Activated naive CD8-positive, alpha-beta T cell (primary cell): ENCODE measurements at regions not wholly inside any gene's neighbourhood (a gene's known extent, or its start where the extent isn't known, plus 50 kb on each side); places are given as distances from the start of the nearest gene placed in this dataset.
A peak's percentile ranks its signal among the peaks of the same experiment; 100 is the strongest.
"Not testable (repeated sequence)": the region's sequence is repeated elsewhere in the genome, so short reads cannot be mapped to it uniquely, and the experiment has no call there.

Experiments
- H3K27ac Mint-ChIP-seq: one replicate; pipeline ENCODE4 v1.8.0; 2021; ENCODE audit warnings: mixed read lengths
- H3K27me3 Mint-ChIP-seq: one replicate; pipeline ENCODE4 v1.8.0; 2021; ENCODE audit warnings: mixed read lengths
- H3K36me3 Mint-ChIP-seq: one replicate; pipeline ENCODE4 v1.8.0; 2021; ENCODE audit warnings: mixed read lengths
- H3K4me1 Mint-ChIP-seq: one replicate; pipeline ENCODE4 v1.8.0; 2021; ENCODE audit warnings: low read depth, mixed read lengths
- H3K4me3 Mint-ChIP-seq: one replicate; pipeline ENCODE4 v1.8.0; 2021; ENCODE audit warnings: mild to moderate bottlenecking, mixed read lengths
- H3K9me3 Mint-ChIP-seq: one replicate; pipeline ENCODE4 v1.8.0; 2021; ENCODE audit warnings: low read depth, mixed read lengths

DNA sequence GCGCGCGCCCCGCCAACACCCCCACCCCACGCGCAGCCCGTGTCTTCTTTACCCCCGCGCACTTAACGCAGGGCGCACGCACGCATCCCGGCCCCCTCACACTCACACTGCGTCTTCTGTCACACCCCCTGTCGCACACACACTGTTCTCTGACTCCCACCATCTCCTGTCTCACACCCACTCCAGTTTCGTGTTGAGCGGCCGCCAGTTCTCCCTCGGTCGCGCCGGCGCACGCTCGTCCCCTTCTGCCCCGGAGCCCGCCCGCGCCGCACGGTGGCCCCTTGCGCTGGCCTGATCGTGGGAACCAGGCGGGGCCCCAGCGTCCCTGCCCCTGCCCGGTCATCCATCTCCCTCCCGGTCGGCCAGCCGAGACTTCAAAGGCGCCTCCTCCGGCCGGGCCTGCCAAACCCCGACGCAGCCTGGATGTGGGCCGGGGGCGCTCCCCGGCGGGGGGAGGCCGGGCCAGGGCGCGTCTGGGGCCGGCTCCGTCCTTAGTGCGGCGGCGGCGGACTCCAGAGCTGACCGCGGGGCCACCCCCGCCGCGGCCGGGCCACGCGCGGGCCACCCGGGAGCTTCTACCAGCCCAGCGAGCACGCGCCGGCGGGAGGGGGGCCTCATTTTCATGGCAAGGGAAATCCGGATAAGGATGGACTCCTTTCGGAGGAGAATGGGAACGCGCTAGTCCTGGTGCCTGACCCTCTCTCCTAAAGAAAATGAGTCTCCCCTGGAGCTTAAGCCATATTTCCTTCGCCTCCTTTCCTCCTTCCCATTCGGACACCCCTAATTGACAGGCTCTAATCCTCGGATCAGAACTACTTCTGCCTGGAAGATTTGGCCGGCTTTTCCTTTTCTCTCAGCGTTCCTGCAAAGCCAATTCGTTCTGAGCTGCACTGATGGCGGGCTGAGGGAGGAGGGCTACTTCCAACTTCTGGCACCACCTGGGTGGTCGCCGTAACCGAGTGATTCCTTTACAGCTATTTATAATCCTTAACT lies 82.0 kb upstream of the HMGA2 start:
- no peak overlapping the region for H3K27ac Mint-ChIP-seq
- H3K4me1 Mint-ChIP-seq, result peaks cover 18% of the 10 kb centered on the region
- H3K27me3 Mint-ChIP-seq, result peaks cover 20% of the 10 kb centered on the region
- no peaks in the 10 kb centered on the region for H3K9me3 Mint-ChIP-seq
- peak overlapping the region; percentile 81 for H3K4me3 Mint-ChIP-seq
- H3K36me3 Mint-ChIP-seq, result no peaks in the 10 kb centered on the region

DNA sequence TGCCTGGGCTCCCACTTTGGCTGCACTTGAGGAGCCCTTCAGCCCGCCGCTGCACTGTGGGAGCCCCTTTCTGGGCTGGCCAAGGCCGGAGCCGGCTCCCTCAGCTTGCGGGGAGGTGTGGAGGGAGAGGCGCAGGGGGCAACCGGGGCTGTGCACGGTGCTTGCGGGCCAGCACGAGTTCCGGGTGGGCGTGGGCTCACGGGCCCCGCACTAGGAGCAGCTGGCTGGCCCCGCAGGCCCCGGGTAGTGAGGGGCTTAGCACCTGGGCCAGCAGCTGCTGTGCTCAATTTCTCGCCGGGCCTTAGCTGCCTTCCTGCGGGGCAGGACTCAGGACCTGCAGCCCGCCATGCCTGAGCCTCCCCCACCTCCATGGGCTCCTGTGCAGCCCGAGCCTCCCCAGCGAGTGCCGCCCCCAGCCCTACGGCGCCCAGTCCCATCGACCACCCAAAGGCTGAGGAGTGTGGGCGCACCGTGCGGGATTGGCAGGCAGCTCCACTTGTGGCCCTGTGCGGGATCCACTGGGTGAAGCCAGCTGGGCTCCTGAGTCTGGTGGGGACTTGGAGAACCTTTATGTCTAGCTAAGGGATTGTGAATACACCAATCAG lies 79.9 kb upstream of the HMGA2 start:
- not testable (repeated sequence) for H3K27ac Mint-ChIP-seq, H3K36me3 Mint-ChIP-seq, H3K9me3 Mint-ChIP-seq, H3K4me3 Mint-ChIP-seq
- H3K27me3 Mint-ChIP-seq, result peaks cover 21% of the 10 kb centered on the region
- H3K4me1 Mint-ChIP-seq, result peaks cover 18% of the 10 kb centered on the region

DNA sequence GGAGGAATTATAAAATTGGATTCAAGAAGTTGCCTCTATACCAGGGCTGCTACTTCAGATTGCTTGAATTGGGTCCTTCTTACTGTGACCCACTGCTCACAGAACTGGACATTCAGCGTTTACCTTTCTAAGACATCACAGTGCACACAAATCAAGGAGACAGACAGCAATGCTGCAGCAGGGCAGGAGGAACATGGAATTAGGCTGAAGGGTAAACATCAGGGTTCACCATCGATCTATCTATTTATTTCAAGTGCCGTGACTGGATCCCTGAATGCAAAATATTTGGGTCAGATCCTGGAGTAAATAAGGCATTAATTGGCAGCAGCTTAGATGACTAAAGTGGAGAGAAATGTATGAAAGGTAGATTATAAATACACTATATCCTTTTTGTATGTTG lies 76.9 kb upstream of the HMGA2 start:
- Mint-ChIP-seq H3K36me3 (no peaks in the 10 kb centered on the region), H3K27me3 (peaks cover 26% of the 10 kb centered on the region), H3K4me1 (peaks cover 6% of the 10 kb centered on the region), H3K4me3 (no peak overlapping the region), H3K9me3 (no peaks in the 10 kb centered on the region), H3K27ac (no peak overlapping the region)

DNA sequence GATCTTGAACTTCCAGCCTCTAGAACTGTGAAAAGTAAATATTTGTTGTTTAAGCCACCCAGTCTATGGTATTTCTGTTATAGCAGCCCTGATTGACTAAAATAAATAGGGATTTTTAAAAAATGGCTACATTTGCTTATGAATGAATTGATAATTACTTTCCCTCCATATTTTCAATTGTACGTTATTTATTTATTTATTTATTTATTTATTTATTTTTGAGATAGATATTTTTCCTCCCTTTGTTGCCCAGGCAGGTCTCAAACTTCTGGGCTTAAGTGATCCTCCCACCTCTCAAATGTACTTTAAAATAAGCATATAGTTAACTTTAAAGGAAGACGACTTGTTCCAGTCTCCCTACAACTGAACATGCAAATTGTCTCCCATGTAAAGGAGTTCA lies 76.0 kb upstream of the HMGA2 start:
- no peak overlapping the region for H3K4me3 Mint-ChIP-seq
- no peaks in the 10 kb centered on the region for H3K9me3 Mint-ChIP-seq
- H3K4me1 Mint-ChIP-seq, result no peaks in the 10 kb centered on the region
- peaks cover 20% of the 10 kb centered on the region for H3K27me3 Mint-ChIP-seq
- no peak overlapping the region for H3K27ac Mint-ChIP-seq
- no peaks in the 10 kb centered on the region for H3K36me3 Mint-ChIP-seq

DNA sequence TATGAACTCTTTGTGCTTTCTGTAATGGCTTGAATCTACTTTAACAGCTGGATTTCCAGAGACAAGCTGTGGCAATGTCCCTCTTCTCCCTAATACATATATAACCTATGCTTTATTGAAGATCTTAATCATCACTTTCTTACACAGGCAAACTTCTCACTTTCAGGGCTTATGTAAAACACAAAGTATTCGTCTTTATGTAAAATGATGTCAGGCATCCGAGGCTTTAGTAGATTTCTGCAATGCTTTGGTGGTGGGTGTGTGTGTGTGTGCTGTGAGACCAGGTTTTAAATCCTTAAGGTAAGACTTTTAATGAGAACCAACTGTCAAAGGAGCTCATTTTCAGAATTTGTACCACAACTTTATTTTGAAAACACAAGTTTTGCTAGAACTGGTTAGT lies 70.0 kb upstream of the HMGA2 start:
- Mint-ChIP-seq H3K4me1 (no peaks in the 10 kb centered on the region), H3K27me3 (peaks cover 11% of the 10 kb centered on the region), H3K9me3 (no peaks in the 10 kb centered on the region), H3K27ac (no peak overlapping the region), H3K36me3 (no peaks in the 10 kb centered on the region), H3K4me3 (no peak overlapping the region)

DNA sequence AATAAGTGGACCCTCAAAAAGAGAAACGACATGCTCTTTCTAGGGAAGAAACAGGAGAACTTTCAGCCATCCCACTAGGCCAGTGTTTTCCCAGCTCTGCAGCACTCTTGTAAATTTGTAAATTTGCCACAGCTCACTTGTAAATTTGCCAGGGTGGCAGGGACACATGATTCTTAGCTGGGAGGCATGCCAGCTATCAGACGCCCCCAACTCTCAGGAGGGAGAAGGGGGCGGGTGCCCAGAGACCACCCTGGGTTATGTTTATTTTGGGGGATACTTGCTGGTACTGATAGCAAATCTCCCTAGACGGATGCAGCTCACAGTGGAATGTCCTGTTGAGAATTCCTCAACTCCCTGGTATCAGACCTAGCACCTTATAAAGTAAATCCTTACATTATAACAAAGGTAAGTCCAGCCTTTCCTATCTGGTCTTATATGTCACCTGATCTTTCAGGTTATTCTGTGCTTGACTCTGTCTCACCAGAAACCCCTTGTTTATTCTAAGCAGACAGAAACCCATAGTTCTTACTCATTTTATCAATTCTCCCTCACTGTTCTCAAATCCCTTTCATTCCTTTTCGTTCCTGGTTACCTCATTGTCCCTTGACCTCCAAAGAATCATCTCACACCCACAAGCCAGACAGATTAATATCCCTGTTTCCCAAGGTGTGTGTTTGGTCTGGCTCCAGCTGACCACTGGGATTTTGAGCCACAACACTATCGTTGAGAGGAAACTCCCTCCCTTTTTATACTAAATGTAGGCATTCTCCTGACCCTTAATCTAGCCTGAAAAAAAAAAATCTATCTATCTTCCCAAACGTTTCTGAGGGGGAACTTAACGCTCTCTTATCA lies 69.3 kb upstream of the HMGA2 start:
- peaks cover 8% of the 10 kb centered on the region for H3K27me3 Mint-ChIP-seq
- H3K4me3 Mint-ChIP-seq, result no peak overlapping the region
- no peaks in the 10 kb centered on the region for H3K9me3 Mint-ChIP-seq
- H3K27ac Mint-ChIP-seq, result no peak overlapping the region
- H3K36me3 Mint-ChIP-seq, result no peaks in the 10 kb centered on the region
- H3K4me1 Mint-ChIP-seq, result no peaks in the 10 kb centered on the region

DNA sequence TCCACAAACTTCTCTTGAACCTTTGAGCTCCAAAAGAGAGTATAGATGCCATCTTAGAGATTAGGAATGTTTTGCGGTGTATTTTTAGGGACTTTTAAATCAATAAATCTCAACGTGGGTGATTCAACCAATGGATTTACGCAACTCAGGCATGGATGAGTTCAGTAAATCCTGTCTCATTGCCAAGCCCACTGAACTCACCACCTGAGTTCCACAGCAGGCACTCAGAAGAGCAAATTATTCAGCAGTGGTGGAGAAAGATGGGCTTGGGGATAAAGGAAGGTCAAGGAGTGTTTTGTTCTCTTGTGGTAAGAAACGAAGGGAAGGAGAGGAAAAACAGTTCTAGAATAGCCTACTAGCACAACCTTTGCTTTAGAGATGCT lies 68.7 kb upstream of the HMGA2 start:
- Mint-ChIP-seq H3K4me3 (no peak overlapping the region), H3K27ac (no peak overlapping the region), H3K4me1 (no peaks in the 10 kb centered on the region), H3K9me3 (no peaks in the 10 kb centered on the region), H3K27me3 (peaks cover 8% of the 10 kb centered on the region), H3K36me3 (no peaks in the 10 kb centered on the region)

DNA sequence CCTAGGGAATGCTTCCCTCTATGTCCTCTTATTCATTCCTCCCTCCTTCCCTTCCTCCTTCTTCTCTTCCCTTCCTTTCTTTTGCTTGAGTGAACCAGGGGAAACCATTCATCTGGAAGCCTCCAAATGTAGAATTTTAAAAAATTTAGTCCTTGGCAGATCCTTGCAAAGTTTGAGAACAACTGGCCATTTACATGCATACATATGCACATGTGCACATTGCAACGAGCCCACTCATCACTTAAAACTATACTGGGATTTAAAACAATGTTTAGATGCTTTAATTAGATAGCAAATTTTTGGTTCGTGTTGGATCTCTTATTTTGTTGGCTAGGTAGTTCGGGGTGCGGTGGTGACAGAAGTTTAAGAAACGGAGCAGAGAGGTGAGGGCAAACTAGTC lies 68.0 kb upstream of the HMGA2 start:
- H3K27ac Mint-ChIP-seq, result no peak overlapping the region
- no peak overlapping the region for H3K4me3 Mint-ChIP-seq
- no peaks in the 10 kb centered on the region for H3K36me3 Mint-ChIP-seq
- no peaks in the 10 kb centered on the region for H3K4me1 Mint-ChIP-seq
- peaks cover 8% of the 10 kb centered on the region for H3K27me3 Mint-ChIP-seq
- H3K9me3 Mint-ChIP-seq, result no peaks in the 10 kb centered on the region

DNA sequence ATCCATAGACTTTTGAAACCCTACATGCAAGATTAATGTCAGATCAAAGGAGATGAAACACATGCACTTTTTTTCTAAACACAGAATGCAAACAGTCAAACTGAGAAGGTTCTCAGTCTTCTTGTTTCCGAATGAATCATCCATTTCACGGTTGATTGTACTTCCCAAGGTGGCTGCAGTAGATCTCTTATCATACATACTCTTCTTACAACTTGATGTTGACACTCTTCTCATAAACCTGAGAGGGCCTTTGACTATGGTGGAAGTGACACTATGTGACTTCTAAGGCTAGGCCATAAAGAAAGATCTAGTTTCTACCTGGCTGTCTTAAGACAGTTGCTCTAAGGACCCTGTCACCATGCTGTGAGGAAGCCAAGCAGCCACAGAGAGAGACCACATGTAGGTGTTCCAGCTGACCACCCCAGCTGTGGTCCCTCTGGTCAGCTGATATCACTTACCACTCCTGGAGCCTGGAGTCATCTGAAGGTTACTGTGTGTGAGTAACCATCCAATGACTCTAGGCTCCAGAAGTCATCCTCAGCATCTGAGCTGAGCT lies 67.2 kb upstream of the HMGA2 start:
- Mint-ChIP-seq H3K36me3 (no peaks in the 10 kb centered on the region), H3K27me3 (peaks cover 8% of the 10 kb centered on the region), H3K27ac (no peak overlapping the region), H3K9me3 (no peaks in the 10 kb centered on the region), H3K4me3 (no peak overlapping the region), H3K4me1 (no peaks in the 10 kb centered on the region)

DNA sequence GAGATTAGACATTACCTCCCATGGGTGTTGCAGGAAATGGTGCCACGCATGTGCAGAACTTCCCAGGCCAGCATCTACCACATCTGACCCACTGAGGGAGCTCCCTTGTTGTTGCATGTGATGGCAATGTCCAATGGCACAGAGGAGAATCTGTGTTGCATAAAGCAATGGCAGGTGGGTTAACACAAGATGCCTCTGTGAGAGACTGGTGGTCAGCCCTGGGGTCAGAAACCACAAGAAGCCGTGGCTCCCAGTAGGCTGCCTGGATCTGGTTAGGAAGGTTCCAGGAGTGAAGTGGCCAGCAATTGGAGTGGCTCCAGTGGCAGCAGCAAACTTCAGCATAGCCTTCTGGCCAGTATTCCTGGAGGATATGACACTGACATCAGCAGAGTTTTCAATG lies 65.9 kb upstream of the HMGA2 start:
- Mint-ChIP-seq H3K9me3 (no peaks in the 10 kb centered on the region), H3K4me3 (no peak overlapping the region), H3K27ac (no peak overlapping the region), H3K27me3 (peaks cover 6% of the 10 kb centered on the region), H3K4me1 (no peaks in the 10 kb centered on the region), H3K36me3 (no peaks in the 10 kb centered on the region)

DNA sequence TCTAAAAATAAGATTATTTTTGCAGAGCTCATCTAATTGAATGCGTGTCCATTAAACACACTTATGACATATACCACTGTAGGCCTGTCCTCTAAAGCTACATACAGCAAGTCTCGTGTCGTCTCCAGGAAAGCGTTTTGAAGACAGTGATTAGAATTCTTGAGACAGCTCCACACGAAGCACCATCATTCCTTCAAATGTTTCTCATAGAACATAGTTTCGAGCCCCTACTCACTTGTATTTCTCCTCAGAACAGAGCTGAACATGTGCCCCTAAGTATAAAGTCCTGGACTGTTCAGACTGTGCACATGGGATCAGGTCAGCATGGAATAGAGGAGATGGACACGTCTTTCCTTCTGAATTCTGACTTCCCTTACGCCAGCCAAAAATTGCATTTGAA lies 64.5 kb upstream of the HMGA2 start:
- no peaks in the 10 kb centered on the region for H3K4me1 Mint-ChIP-seq
- no peaks in the 10 kb centered on the region for H3K36me3 Mint-ChIP-seq
- peaks cover 6% of the 10 kb centered on the region for H3K27me3 Mint-ChIP-seq
- no peak overlapping the region for H3K27ac Mint-ChIP-seq
- no peaks in the 10 kb centered on the region for H3K9me3 Mint-ChIP-seq
- H3K4me3 Mint-ChIP-seq, result no peak overlapping the region

DNA sequence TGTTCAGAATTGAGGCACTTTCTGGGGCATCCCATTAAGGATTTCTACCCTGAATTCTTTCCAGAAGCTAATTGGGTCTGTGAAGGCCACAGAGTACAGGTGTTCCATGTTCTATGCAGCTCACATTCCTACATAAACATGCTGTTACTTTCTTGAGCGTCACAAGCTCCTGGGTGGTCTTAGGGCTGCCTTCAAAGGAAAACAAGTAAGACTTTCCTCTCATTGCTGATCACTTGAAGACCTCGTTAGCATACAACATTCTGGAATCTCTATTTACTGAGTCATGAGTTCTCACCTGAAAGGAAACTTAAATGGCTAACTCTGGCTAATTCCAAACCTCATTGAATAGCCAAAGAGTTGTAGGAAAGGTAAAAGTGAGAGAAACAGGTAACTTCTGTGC lies 63.0 kb upstream of the HMGA2 start:
- Mint-ChIP-seq H3K27ac (no peak overlapping the region), H3K4me1 (no peaks in the 10 kb centered on the region), H3K9me3 (no peaks in the 10 kb centered on the region), H3K4me3 (no peak overlapping the region), H3K36me3 (no peaks in the 10 kb centered on the region), H3K27me3 (peaks cover 1% of the 10 kb centered on the region)

DNA sequence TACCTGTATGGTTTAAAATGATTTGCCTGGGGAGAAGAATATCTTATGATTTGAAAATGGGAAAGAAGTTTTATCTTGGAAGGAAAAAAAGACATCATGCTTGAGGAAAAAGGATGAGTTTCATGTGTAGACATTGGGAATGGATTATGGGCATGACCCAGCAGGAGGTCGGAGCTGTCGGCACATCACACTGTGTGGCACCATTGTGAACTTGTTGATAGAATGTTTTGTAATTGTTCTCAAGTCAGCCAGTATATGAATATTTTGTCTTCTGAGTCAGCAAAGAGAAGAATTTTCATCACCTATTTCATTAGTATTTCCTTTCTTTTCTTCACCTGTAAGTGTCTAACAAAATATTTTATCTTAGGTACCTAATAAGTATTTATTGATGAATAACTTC lies 60.0 kb upstream of the HMGA2 start:
- Mint-ChIP-seq H3K4me3 (no peak overlapping the region), H3K9me3 (no peaks in the 10 kb centered on the region), H3K4me1 (no peaks in the 10 kb centered on the region), H3K27ac (no peak overlapping the region), H3K36me3 (no peaks in the 10 kb centered on the region), H3K27me3 (peaks cover 3% of the 10 kb centered on the region)

DNA sequence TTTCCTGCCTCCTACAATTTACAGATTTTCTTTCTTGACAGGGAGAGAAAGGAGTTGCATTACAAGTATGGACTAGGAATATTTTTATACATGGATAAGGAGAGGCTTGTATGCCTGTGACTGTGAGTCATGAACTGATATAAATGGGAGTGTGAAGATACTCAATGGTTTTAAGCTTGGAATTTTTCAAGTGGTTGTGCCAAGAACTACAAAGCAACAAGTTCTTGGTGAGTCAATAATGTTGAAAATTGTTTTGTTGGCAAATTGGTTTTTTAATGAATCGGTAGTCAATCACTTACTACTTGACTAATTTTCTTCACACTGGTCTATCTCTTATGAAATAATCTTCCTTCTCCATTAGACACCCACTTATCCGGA lies 58.9 kb upstream of the HMGA2 start:
- no peak overlapping the region for H3K27ac Mint-ChIP-seq
- no peaks in the 10 kb centered on the region for H3K9me3 Mint-ChIP-seq
- no peaks in the 10 kb centered on the region for H3K36me3 Mint-ChIP-seq
- no peak overlapping the region for H3K4me3 Mint-ChIP-seq
- peaks cover 3% of the 10 kb centered on the region for H3K27me3 Mint-ChIP-seq
- H3K4me1 Mint-ChIP-seq, result no peaks in the 10 kb centered on the region

DNA sequence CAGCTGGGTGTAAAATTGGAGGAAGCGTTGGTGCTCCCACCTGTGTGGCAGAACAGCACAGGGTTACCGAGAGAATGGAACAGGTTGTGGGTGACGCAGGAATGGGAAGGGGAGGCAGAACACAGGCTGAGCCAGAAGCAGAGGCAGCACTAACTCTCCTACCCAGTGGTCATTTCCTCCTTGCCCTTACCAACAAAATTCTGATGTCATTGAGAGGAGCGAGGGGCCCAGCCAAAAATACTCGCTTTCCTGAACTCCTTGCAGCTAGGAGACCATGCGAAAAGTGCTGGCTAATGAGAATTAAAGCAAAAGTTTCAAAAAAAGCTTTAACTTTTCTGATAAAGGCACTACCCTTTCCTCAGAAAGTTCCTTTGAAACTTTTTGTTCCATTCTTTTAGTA lies 54.4 kb upstream of the HMGA2 start:
- H3K27me3 Mint-ChIP-seq, result peaks cover 12% of the 10 kb centered on the region
- H3K4me3 Mint-ChIP-seq, result no peak overlapping the region
- H3K4me1 Mint-ChIP-seq, result no peaks in the 10 kb centered on the region
- no peaks in the 10 kb centered on the region for H3K36me3 Mint-ChIP-seq
- no peak overlapping the region for H3K27ac Mint-ChIP-seq
- no peaks in the 10 kb centered on the region for H3K9me3 Mint-ChIP-seq
